Eye (tissue), 1 donor: ENCODE measurements at regions not wholly inside any gene's neighbourhood (a gene's known extent, or its start where the extent isn't known, plus 50 kb on each side); places are given as distances from the start of the nearest gene placed in this dataset.
A peak's percentile ranks its signal among the peaks of the same experiment; 100 is the strongest.

Experiments
- DNase-seq: peaks from one replicate; pipeline ENCODE4 v3.0.0-alpha.2; 2015

DNA sequence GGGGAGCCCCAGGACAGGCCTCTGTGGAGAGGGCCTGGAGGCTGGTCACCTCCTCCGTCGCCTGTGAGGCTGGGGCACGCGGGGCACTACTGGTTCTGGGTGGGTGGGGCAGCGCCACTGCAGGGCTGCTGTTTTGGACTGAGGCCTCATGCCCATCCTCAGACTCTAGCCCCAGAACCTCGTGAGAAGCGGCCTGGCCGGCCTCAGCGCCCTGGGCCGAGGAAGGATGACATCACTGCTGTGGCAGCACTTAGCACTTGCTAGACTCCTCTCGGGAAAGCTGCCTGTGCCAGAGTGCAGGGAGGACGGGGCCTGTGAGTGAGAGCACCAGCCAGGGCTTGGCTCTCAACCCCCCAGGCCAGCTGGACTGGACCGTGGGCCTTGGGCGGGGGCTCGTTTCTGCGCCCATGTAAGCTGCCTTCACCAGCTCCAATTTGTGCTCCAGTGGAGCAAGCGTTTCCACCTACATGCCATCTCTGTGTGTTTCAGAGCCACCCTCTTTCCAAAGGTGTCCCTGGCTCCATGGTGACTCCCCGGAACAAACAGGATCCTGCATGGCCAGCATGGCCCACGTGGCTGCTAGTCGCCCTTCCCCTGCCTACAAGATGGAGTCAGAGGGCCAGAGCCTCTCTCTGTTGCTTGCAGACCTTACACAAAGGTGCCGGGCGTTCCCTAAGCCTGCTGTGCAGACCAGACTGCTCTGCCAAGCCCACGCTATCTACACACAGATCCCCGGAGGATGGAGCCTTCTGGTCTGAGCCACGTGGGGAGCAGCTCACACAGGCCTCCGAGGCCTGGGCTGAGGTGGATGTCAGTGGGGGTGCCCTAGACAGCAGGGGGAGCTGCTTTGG is 102.9 kb downstream of the CTTN start:
- DNase-seq: peak; percentile 58

- DNase-seq: no peak
Observed at GRCh38 chr11:70501933-70502540, 103.7 kb downstream of the CTTN start.

- DNase-seq: peak; percentile 82
Observed at GRCh38 chr11:70502677-70503467, 104.5 kb downstream of the CTTN start.

DNA sequence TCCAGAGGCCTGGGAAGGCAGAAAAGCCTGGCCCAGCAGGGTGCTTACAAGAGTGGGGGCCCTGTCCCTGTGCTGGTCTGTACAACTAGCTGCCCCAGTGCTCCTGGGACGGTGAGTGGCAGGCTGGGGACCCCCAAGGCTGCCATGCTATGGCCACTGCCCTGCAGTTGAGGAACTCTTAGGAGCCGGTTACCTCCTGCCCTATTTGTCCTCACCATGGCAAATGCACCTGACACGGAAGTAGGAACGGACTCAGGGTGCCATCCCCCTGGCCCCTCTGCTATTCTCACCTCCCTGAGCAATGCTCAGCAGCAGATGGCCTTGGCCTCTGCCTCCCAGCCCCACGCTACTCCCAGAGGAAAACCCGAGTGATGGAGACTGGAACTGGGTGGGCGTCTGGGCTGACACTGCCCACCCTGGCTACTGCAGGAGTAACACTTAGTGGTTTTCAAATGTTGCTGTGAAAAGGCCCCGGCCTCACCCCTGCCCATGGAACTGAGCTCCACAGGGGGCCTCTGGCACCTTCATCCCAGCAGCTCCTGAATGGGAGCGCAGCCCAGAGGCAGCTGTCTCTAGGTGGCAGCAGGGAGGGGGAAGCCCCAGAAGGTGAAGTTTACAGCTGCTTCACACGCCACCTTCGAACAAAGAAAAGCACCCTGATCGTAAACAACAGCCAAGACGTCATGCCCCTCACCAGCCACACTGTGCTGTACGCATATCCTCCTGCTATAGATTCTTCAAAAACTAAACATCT is 105.3 kb downstream of the CTTN start:
- peak; percentile 59 for DNase-seq

DNA sequence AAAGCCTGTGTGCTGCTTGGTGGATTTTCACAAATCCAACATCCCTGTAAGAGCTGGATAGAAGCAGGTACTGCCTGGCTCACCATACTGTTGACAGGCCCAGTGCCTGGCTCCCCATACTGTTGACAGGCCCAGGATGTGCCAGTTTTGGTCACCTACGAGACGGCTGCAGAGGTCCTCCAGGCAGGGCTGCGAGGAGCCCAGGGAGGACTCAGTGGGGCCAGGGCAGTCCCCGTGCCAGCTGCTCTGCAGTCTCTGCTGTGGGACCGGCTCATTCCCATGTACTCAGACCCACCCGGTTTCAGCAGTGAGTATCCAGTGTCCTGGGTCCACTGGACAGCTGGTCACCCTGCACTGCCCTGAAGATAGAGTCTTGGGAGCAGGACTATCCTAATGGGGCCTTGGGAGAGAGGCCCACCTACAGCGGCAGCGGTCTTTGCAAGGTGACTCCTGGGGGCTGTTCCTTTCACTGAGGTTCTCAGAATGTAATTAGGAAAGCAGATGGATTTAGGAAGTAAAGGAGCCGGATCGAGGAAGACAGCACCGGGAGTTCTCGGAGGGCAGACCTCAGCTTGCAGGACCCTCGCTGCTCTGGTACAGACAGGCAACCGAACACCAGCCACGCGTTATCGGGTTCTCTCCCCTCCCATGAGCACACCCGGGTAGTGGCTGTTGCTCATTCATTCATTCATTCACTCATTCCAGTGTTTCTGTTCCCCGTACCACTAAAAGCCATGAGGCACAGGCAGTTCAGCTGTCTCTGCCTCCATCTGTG is 106.1 kb downstream of the CTTN start:
- DNase-seq: no peak

DNA sequence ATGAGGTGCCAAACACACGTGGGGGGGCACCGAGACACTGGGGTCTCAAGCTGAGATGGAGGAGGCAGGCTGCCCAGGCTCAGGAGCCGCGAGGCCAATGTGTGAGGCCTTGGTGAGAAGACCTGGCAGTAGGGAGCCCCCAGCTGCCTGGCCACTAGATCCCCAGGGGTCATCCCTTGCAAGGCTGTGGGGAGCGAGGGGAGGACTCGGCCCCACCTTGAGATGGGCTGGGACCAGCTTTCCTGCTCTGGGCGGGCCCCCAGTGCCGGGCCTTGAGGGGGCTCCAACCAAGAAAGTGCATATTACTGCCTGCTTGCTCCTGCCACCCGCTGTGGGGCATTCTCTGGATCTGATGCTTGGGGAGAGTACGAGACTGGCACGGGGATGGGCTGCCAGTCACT is 107.0 kb downstream of the CTTN start:
- no peak for DNase-seq

- DNase-seq: no peak
Observed at GRCh38 chr11:70505761-70506657, 107.7 kb downstream of the CTTN start.

DNA sequence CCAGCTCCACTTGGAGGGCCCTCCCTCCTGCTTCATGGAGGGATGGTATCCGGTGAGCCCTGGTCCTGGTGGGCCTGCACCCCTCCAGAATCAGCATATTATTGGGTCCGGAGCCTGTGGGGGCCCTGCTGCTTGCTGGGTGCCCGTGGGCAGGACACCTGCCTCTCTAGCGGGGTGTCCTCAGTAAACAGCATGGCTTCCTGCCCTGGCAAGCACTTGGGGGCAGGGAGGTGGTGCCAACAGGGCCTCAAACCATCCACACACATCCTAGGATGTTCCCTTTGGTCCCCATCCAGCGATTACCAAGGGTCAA is 108.3 kb downstream of the CTTN start:
- DNase-seq: no peak

DNA sequence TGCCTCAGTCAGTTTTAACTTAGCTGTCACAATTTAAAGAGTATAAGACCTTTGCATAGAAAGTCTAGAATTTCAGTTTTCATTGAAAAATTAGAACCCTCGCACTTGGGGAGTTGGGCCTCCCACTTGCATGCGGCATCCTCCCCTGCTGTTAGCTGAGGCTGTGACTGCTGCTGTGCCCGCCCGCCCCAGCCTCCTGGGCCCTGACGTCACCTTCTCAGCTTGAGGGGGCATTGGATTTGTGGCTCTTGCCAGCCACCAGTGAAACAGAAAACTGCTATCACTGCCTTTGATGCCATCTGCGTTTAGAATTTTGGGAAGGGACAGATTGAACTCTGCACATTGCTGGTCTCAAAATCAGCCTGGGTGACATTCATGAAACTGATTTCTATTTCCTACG is 108.7 kb downstream of the CTTN start:
- DNase-seq: no peak

- DNase-seq: no peak
Observed at GRCh38 chr11:70507466-70508230, 109.3 kb downstream of the CTTN start.

DNA sequence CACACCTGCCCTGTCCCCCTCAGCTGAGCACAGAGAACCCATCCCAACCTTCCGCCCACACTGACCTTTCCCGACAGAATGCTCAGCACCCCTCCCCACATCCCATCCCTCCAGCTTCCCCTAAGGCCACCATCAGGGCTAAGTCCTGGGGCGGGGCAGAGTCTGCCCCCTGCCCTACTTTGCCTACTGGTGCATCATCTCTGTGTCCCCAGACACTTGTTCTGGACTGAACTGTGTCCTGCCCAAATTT is 109.8 kb downstream of the CTTN start:
- no peak for DNase-seq

DNA sequence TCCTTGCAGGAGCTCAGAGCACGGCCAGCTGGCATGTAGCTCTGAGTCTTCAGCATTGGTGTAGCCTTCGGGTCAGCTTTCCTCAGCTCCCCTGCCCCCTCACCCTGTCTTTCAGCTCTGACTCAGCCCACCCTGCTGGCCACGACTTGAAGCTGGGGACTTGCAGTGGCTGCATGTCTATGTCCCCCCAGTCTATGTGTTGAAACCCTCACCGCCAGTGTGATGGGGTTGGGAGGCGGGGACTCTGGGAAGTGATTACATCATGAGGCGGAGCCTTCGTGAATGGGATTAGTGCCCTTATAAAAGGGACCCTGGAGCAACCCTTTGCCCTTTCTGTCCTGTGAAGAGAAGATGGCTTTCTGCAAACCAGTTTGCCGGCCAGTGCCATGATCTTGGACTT is 111.1 kb downstream of the CTTN start:
- peak; percentile 50 for DNase-seq

GRCh38 chr11:70510106-70510505 is 111.8 kb downstream of the CTTN start:
- DNase-seq: peak; percentile 65

DNA sequence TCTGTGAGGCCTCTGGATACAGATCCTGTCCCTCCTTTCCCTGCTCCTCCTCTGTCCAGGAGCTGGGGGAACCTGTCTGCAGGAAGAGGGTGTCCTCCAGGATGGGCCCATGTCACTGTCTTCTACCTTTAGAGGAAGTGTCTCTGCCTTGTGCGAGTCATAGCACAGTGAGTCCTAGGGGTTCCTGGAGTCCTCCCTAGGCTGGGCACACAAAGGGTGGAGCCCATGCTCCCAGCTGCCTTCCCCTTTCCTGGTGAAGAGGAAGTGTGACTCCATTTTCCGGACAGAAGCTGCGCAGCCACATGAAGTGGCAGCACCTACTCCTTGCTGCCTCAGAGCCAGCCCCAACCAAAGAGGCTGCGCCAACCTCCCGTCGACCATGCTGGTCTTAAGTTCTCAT is 112.2 kb downstream of the CTTN start:
- DNase-seq: no peak

DNA sequence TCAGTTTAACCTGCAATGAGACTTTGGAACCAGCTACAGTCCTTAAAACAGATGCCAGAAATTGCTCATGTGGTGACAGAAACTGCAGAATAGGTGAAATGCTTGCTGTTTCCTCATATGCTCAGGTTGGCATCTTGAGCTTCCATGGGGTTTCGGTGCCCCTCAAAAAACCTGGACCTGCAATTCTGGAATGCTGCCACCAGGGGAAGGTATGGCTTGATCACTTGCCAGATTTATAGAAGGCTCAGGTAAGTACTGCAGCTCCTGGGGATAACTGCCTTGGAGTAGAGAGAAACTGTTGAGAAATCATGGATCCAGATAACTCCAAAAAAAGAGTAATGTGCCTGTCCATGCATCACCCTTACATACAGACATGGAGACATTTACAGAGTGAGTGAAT is 113.0 kb downstream of the CTTN start:
- DNase-seq: no peak

DNA sequence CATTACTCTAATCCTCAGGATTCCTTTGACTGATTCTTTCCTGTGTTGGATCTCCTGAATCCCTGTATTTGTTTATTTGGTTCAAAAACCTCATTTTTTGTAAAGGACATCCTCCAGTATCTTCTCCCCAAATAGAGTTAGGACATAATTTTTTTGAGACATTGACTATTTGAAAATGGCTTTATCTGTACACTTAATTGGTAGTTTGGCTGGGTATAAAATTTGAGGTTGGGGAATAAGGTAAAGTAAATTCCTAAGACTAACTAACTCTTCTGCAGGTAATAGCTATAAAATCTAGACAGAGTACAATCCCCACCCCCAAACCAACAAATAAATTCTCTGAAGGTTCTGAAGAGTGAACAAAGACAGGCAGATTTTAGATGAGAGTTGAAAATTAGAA is 114.4 kb downstream of the CTTN start:
- no peak for DNase-seq

- DNase-seq: no peak
Observed at GRCh38 chr11:70517203-70517602, 118.9 kb downstream of the CTTN start.

GRCh38 chr11:70517988-70518907 is 119.9 kb downstream of the CTTN start:
- no peak for DNase-seq

GRCh38 chr11:70519117-70519516 is 120.8 kb downstream of the CTTN start:
- DNase-seq: no peak
